ENCODE measurements at regions not wholly inside any gene's neighbourhood (a gene's known extent, or its start where the extent isn't known, plus 50 kb on each side); places are given as distances from the start of the nearest gene placed in this dataset.

DNA sequence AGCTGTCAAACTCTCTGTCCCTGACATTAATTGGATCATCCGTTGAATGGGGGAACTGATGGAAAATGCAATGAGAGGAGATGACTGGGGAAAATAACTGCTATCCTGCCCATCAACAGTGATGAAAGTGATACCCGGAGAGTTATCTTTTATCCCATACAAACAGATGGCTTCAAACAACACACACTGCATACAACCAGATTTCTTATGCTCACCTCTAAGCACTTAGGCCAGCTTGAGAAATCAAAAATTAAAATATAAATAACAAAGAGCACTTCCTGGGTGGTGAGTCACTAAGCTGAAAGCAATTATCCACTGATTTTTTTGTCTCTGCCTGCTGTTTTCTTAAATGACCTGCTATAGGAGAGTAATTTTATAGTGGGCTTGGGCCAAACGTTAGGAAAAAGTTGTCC is 237.6 kb upstream of the RGPD4 start:
- no peak for FAIRE-seq

DNA sequence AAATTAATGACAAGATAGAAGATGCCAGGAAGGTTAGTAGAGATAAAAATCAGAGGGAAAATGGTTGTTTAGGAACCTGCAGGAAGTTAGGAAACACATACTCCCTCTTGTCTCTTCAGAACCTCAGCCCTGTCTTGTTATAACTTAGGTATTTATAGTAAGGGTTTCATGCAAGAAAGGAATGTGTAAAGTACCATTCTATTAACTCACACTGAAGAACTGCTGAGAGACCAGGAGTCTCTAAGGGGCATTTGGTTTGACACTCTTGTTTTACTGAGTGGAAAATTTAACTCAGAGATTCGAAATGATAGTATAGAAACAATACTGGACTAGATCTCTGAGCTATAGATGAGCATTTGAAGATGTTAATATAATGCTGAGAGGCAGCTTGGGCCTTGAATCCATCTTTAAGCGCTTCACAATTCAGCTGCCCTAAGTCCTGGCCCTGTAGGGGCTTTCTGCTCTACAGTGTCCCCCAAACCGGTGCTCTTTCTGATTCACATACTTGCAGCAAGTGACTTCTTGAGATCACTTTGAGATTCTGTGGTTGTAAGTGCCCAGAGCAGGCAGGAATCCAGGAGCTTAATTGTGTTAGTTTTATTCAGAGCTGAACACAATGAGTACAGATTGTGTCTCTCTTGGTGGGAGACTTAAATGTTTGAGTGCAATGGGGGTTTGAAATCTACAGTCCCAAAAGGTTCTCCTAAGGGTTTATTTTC is 235.0 kb upstream of the RGPD4 start:
- FAIRE-seq: no peak

GRCh38 chr2:107592280-107592624 is 234.4 kb upstream of the RGPD4 start:
- no peak for FAIRE-seq

DNA sequence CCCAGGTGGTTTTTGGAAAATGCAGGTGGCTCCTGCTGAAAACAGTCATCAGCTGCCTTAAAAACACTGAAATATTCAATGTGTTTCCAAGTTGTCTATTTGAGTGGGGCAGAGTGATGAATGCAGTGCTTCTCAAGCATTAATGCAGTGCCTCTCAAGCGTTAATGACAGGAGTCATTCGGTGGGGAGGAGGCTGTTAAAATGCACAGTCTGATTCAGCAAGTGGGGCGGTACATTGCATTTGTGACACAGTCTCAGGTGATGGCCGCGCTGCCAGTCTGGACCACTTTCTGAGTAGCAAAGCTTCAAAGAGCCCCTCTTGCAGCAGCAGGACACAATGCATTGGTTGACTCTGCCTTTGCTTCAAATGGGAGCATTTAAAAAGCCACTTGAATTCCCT is 231.4 kb upstream of the RGPD4 start:
- no peak for FAIRE-seq

- no peak for FAIRE-seq
Measured at GRCh38 chr2:107595749-107596148, 230.9 kb upstream of the RGPD4 start.

GRCh38 chr2:107597507-107597906 is 229.2 kb upstream of the RGPD4 start:
- no peak for FAIRE-seq

- FAIRE-seq: no peak
Measured at GRCh38 chr2:107602801-107603200, 223.9 kb upstream of the RGPD4 start.

DNA sequence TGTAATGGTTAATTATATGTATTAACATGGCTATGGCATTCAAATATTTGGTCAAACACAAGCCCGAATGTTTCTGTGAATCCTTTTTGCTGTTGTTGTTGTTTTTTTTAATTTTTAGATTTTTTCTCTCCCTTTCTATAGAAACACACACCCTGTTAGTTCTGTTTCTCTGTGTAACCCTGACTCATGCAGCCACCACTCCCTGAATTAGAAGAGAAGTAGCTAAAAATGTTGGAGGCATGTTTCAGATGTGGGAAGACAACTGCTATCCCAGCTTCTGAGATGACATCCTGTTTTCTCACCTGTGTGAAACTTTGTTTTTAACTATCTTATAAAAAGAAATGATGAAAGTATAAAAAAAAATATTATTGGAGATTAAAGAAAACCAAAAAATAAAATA is 219.6 kb upstream of the RGPD4 start:
- FAIRE-seq: no peak

- no peak for FAIRE-seq
Measured at GRCh38 chr2:107607473-107607872, 219.2 kb upstream of the RGPD4 start.

- FAIRE-seq: no peak
Measured at GRCh38 chr2:107615039-107615438, 211.7 kb upstream of the RGPD4 start.

GRCh38 chr2:107618769-107619168 is 207.9 kb upstream of the RGPD4 start:
- no peak for FAIRE-seq

DNA sequence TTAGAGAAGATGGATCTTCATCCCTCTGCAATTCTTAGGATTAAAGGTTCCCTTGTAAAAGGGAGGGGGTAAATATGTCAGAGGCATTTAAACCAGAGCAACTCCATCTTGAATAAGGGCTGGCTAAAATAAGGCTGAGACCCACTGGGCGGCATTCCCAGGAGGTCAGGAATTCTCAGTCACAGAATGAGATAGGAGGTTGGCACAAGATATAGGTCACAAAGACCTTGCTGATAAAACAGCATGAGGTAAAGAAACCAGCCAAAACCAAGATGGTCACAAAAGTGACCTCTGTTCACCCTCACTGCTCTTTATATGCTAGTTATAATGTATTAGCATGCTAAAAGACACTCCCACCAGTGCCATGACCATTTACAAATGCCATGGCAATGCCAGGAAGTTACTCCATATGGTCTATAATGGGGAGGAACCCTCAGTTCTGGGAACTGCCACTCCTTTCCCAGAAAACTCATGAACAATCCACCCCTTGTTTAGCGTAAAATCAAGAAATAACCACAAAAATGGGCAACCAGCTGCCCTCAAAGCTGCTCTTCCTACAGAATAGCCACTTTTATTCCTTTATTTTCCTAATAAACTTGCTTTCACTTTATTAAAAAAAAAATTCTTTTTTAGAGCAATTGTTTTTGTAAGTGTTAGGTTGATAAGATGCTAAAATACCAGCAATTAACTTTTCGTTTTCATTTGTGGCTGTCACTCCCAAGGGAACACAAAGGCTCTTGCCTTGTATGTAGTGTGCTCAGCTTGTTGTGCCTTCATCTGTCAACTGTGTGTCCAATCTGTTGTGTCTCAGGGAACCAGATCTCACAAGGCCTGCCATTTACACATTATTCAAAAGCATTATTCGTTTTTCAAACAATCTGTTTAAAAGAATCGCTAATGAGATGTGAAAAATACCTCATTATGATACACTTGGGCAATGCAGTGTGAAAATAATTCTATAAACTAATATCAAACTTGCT is 205.2 kb upstream of the RGPD4 start:
- FAIRE-seq: no peak

DNA sequence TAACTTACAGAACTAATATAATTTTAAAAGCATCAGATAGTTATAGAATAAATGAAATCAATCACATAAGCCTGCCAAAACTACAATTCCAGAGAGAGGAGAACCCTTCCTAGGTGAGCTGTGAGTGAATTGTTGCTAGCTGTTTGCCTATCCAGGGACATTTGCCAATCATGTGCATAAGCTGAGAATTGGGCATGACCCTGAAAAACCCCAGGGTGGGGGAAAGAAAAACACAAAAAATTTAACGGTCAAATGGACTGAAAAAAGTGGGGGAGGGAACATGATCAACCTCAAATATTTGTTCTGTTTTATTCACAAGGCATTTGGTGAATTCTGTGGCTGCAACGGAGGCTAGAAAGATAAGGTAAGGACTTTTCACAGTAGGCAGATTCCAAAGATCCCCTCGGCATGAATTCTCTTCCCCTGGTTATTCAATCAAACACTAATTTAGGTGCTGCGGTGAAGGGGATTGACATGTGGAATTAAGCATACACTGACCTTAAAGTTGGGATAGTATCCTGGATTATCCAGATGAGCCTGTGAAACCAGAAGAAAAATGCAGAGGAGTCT is 203.9 kb upstream of the RGPD4 start:
- FAIRE-seq: no peak

DNA sequence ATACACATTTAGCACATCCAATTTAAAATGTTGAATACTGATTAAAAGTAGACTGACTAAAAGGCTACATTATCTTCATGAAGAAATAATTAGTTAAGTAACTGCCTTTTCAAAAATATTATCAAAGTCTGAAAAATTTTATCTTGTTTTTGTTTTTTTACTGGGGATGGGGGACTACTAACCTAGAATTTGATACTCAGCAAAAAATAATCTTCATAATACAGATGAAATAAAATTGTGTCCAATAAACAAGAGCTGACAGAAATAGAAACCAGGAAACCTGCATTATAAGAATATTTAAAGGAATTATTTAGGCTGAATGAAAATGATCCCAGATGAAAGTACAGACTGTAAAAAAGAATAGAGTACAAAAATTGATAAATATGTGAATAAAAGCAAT is 200.7 kb upstream of the RGPD4 start:
- FAIRE-seq: no peak

DNA sequence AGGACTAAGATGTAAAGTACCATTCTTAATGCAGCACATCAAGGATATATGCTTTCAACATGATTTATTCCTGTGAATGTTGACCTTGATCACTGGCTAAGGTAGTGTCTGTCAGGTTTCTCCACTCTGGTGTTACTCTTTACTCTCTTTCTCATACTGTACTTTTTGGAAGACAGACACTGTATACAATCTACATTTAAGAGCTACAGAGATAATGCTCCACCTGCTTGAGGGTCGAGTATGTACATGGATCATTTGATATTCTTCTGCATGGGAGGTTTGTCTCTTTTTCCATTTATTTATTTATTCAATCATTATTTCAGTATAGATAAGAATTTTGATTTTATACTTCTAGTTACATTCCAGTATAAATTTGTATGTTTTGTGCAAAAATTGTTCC is 199.5 kb upstream of the RGPD4 start:
- no peak for FAIRE-seq

- FAIRE-seq: no peak
Measured at GRCh38 chr2:107627926-107628325, 198.8 kb upstream of the RGPD4 start.

- no peak for FAIRE-seq
Measured at GRCh38 chr2:107633580-107634147, 193.0 kb upstream of the RGPD4 start.

GRCh38 chr2:107634172-107634571 is 192.5 kb upstream of the RGPD4 start:
- no peak for FAIRE-seq

- no peak for FAIRE-seq
Measured at GRCh38 chr2:107635883-107636282, 190.8 kb upstream of the RGPD4 start.

DNA sequence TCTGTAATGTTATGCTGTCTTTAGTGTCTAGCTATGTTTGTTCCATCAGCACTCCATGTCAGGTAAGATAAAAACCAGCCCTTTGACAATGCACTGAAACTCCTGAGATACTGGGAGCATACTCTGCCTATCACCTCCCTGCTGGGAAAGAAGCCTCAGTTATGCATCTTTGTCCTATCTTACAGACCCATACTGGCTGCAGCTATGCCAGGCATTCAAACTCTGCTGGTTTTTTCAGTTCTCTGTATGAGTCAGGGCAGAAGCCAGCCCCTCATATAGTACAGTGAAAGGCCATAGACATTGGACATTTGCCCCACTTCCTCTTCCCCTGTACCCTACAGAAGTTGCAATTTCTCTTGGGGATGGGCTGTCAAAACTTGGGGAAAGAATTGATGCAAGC is 181.1 kb upstream of the RGPD4 start:
- no peak for FAIRE-seq

DNA sequence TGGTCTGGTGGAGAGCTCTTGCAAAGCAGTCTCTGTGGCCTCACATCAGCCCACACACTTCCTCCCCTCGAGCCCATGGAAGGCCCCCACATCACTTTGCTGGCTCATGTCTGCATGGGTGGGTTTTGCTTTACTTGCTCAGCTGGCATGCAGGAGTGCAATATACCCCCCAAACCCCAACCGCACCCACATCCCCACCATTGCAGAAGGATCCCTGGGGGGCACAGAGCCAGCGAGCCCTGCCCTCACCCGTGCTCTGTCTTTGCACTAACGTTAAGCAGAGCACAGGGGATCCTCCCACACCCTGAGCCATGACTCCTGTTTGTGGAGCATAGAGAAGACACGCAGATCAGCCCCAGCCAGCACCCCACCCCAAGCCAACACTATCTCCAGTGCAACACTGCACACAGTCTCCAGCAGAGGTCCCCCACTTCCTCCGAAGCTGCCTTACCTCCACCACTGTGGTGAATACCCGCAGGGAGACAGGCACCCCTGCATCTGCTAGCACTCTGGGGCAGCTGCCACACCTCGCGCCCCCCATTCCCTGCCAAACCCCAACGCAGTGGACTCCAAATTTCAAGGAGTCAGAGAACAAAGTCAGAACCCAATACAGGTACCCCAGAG is 177.8 kb upstream of the RGPD4 start:
- no peak for FAIRE-seq

GRCh38 chr2:107657049-107657448 is 169.6 kb upstream of the RGPD4 start:
- FAIRE-seq: no peak

DNA sequence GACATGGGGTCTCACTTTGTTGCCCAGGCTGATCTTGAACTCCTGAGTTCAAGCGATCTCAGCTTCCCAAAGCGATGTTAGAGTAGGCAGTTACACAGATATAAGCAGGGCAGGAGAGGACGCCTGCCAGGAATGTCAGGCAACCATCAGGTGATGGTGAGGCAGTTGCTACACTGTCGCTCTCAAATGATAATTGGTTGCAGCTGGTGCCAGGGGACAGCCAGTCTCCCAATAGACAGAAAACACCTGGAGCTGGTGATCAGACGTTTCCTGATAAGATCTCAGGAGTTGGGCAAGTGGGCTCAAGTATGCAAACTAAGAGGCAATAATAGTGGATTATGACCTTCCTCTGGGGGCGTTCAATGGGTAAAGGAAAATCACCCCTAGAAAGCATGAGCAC is 163.1 kb upstream of the RGPD4 start:
- FAIRE-seq: no peak
